B cell (primary cell): ENCODE measurements at regions not wholly inside any gene's neighbourhood (a gene's known extent, or its start where the extent isn't known, plus 50 kb on each side); places are given as distances from the start of the nearest gene placed in this dataset.

Source experiments
- CTCF ChIP-seq: fragments of 200-600 bp; IDR thresholded peaks from one replicate; pipeline ENCODE4 v1.8.0; 2022; ENCODE audit warnings: antibody characterized with exemption, mild to moderate bottlenecking
- EZH2 ChIP-seq: IDR thresholded peaks from 2 replicates; pipeline ENCODE4 v1.6.1; 2012; ENCODE audit warnings: borderline replicate concordance, low read depth, mild to moderate bottlenecking, moderate library complexity, low read length; ENCODE audit not compliant: insufficient read depth, poor library complexity, severe bottlenecking

- TF ChIP-seq CTCF (no peak), EZH2 (no peak)
Observed at GRCh38 chr18:34084635-34085034, 140.1 kb downstream of the NOL4 start.
